ENCODE measurements at regions not wholly inside any gene's neighbourhood (a gene's known extent, or its start where the extent isn't known, plus 50 kb on each side); places are given as distances from the start of the nearest gene placed in this dataset.
"Not testable (repeated sequence)": the region's sequence is repeated elsewhere in the genome, so short reads cannot be mapped to it uniquely, and the experiment has no call there.

DNA sequence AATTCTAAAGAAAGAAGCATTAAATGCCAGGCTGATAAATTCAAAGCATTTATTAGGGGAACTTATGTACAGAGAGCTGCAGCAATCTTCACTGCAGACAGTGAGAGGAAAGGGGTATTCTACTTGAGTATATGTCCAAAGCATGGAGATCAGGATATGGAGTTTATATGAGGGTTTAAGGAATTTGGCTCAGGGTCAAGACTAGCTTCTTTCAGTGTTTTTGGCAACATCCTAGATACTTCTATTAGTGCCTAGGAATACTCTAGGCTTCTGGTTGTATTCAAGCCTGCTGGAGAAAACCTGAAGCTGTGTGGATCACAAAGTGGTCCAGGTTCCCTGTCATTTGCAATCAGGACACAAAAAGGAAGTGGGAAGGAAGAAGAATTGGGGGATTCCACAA lies 194.6 kb downstream of the CETN3 start:
- Mint-ChIP-seq H3K9me3 (no peaks in the 10 kb centered on the region), H3K36me3 (ENCODE audit: low read depth) (no peaks in the 10 kb centered on the region), H3K4me3 (no peak overlapping the region), H3K27ac (no peak overlapping the region), H3K4me1 (no peaks in the 10 kb centered on the region), H3K27me3 (no peaks in the 10 kb centered on the region)
- ChIA-PET POLR2A (no interaction called here), CTCF (interaction anchor here (0.5 kb wide), 1 partner anchor 439 kb away, joined by 5 read pairs; no protein-coding TSS in a partner anchor)
- no peak for DNase-seq

DNA sequence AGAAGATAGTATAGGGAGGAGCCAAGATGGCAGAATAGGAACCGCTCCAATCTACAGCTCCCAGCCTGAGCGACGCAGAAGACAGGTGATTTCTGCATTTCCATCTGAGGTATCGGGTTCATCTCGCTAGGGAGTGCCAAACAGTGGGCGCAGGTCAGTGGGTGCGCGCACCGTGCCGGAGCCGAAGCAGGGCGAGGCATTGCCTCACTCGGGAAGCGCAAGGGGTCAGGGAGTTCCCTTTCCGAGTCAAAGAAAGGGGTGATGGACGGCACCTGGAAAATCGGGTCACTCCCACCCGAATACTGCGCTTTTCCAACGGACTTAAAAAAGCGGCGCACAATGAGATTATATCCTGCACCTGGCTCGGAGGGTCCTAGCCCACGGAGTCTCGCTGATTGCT lies 201.2 kb downstream of the CETN3 start:
- POLR2A ChIA-PET; H3K4me3 Mint-ChIP-seq; DNase-seq; H3K36me3 Mint-ChIP-seq (ENCODE audit: low read depth); H3K27ac Mint-ChIP-seq; CTCF ChIA-PET; H3K9me3 Mint-ChIP-seq; H3K4me1 Mint-ChIP-seq; H3K27me3 Mint-ChIP-seq: not testable (repeated sequence)

DNA sequence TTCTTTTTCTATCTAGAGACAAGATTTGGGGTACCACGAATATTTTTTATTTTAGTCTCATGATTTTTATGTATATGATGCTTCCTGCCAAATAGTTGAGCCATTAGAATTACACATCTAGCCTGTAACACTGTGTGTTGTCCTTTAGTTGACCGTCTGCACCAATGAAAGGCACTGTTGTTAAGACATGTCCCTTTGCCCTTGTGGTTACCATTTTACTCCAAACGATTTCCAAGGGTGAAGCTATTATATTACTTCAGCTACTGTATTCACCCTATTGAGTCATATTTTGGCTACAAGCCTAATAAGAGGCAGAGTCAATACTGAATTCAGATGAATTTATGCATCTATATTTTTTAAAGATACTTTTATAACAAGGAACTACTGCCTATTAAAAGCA lies 207.6 kb downstream of the CETN3 start:
- POLR2A ChIA-PET, result no interaction called here
- H3K27ac Mint-ChIP-seq, result no peak overlapping the region
- CTCF ChIA-PET, result no interaction called here
- no peak overlapping the region for H3K4me3 Mint-ChIP-seq
- no peak for DNase-seq
- H3K9me3 Mint-ChIP-seq, result no peaks in the 10 kb centered on the region
- no peaks in the 10 kb centered on the region for H3K36me3 Mint-ChIP-seq (ENCODE audit: low read depth)
- no peaks in the 10 kb centered on the region for H3K27me3 Mint-ChIP-seq
- H3K4me1 Mint-ChIP-seq, result no peaks in the 10 kb centered on the region

DNA sequence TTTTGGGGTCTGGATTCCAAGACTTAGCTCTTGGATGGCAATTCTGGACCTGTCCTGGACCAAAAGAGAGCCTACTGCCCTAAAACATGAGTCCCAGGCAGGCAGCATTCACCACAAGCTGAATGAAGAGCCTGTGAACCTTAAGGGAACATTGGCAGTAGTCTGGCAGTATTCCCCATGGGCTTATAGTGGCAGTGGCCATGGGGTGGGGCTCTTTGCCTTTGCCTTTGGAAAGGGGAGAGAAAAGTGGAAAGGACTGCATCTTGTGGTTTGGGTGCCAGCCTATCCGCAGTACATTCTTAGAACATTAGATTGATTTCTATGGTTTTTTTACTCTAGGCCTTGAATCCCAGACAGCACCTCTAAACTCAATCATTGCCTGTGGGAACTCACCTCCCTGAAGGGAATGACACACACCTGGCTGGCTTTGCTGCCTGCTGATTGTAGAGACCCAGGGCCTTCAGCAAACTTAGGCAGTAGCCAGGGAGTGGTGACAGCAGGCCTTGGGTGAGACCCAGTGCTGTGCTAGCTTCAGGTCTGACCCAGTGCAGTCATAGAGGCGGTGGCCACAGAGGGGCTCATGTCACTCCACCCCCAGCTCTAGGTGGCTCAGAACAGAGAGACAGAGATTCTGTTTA lies 216.3 kb downstream of the CETN3 start:
- Mint-ChIP-seq H3K4me3 (no peak overlapping the region), H3K9me3 (no peaks in the 10 kb centered on the region), H3K27ac (no peak overlapping the region), H3K4me1 (no peaks in the 10 kb centered on the region), H3K27me3 (no peaks in the 10 kb centered on the region), H3K36me3 (ENCODE audit: low read depth) (no peaks in the 10 kb centered on the region)
- no peak for DNase-seq
- ChIA-PET POLR2A (no interaction called here), CTCF (no interaction called here)

DNA sequence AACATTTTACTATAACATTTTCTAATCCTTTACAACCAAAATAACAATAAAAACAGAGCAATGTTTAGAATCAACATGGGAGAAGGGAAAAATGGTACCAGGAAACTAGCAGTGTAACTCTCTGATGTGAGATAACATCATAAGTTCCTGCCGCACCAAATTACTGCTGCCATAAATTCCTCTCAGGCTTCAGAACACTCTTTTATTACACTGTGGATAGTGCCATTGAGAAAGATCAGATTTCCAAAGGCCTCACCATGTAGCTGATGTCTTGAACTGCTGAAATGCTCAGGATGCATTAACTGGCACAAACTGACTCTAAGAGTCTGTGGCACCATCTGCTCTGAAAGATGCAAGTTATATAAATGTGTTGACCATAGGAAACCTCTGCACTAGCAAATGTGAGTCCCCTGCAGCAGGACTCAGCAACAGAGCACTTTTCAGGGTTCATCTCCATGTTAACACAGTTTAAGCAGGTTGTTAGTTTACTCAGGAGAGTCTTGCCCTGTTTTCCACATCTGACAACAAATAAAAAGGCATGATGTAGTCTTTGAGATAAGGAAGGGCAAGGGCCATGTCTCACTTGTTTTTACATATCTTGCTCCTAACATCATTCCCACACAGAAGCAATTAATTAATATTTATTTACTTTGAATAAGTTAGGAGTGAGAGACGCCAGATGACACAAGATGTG lies 218.1 kb downstream of the CETN3 start:
- DNase-seq, result no peak
- no peak overlapping the region for H3K4me3 Mint-ChIP-seq
- H3K27me3 Mint-ChIP-seq, result no peaks in the 10 kb centered on the region
- no peaks in the 10 kb centered on the region for H3K36me3 Mint-ChIP-seq (ENCODE audit: low read depth)
- H3K9me3 Mint-ChIP-seq, result no peaks in the 10 kb centered on the region
- H3K4me1 Mint-ChIP-seq, result no peaks in the 10 kb centered on the region
- POLR2A ChIA-PET, result no interaction called here
- CTCF ChIA-PET, result no interaction called here
- H3K27ac Mint-ChIP-seq, result no peak overlapping the region

DNA sequence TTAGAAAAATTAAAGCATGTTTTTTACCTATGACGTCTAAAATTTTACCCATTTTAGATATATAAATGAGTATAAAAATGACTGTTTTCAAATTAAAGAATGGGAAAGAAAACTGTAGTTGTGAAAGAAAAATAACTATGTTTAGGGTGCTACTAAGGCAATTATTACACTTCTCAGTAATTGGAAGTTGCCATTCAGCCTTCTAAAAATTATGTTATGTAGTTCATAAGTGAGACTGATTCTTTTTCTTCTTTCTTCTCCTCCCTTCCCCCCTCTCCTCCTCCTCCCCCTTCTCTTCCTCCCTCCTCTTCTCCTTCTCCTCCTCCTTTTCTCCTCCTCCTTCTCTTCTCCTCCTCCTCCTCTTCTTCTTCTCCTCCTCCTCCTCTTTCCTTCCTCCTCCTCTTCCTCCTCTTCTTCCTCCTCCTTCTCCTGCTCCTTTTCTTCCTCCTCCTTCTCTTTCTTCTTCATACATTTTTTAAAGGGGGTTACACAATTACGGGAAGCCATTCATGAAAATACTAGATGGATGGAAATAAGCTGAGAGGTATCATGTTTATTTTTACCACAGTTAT lies 223.6 kb downstream of the CETN3 start:
- H3K27ac Mint-ChIP-seq, result no peak overlapping the region
- no peaks in the 10 kb centered on the region for H3K9me3 Mint-ChIP-seq
- POLR2A ChIA-PET, result no interaction called here
- no peak overlapping the region for H3K4me3 Mint-ChIP-seq
- no peak for DNase-seq
- CTCF ChIA-PET, result interaction anchor here (0.7 kb wide), 1 partner anchor 496 kb away, joined by 3 read pairs; no protein-coding TSS in a partner anchor
- H3K36me3 Mint-ChIP-seq (ENCODE audit: low read depth), result no peaks in the 10 kb centered on the region
- H3K4me1 Mint-ChIP-seq, result no peaks in the 10 kb centered on the region
- H3K27me3 Mint-ChIP-seq, result no peaks in the 10 kb centered on the region

DNA sequence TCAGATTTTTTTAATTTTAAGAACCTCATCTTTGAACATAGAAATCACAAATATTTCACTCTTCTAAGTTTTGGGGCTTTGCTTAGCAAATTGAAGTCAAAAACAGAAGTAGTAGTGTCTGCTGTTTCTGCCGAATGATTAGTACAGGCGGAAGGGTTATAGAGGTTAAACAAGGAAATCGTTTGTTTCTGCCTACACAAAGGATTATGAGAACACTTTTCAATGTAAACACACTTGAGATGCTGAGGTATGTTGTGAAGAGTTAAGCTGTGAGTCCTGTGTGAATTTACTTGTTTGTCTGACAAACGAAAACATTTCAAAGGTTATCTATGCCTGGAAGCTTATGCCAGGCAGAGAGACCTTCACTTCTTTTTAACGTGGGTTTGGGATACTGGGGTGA lies 224.8 kb downstream of the CETN3 start:
- POLR2A ChIA-PET, result no interaction called here
- Mint-ChIP-seq H3K27ac (no peak overlapping the region), H3K27me3 (no peaks in the 10 kb centered on the region), H3K4me3 (no peak overlapping the region), H3K36me3 (ENCODE audit: low read depth) (no peaks in the 10 kb centered on the region), H3K4me1 (no peaks in the 10 kb centered on the region), H3K9me3 (no peaks in the 10 kb centered on the region)
- CTCF ChIA-PET, result no interaction called here
- DNase-seq, result no peak

DNA sequence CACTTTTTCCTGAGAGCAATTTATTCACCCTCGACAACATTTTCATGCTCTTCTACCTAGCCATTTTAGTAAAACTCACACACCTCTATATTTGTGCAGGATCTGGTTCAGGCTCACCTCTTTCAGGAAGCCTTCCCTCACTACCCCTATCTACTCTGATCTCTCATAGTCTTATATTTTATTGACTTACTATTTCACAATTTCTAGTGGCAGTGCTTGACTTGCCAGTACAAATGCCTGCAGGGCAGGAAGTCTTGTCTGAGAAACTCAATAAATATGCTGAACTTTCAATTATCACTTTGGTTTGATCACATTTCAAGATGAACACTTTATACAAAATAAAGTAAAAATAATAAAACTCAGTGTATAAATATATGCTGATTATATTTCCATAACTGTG lies 226.8 kb downstream of the CETN3 start:
- Mint-ChIP-seq H3K4me3 (no peak overlapping the region), H3K4me1 (no peaks in the 10 kb centered on the region), H3K27ac (no peak overlapping the region), H3K27me3 (no peaks in the 10 kb centered on the region), H3K9me3 (no peaks in the 10 kb centered on the region), H3K36me3 (ENCODE audit: low read depth) (no peaks in the 10 kb centered on the region)
- POLR2A ChIA-PET, result no interaction called here
- CTCF ChIA-PET, result no interaction called here
- DNase-seq, result no peak

DNA sequence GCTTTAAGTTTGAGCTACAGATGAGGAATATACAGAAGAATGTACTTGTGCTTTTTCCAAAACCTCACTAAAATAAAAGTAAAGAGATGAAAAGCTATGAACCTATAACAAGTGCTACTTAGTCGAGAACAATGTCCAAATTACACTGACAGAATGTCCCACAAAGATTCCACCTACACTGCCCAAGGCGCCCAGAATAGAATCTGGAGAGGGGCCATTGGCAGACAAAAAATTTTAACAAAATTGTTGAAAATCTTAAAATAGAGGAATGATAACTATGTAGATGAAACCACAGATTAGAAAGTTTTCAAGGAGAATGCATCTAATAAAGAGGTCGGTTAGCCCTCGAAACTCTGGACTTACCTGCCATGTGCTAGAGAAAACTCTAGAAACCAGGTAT lies 235.3 kb downstream of the CETN3 start:
- H3K27ac Mint-ChIP-seq, result no peak overlapping the region
- ChIA-PET POLR2A (no interaction called here), CTCF (no interaction called here)
- no peaks in the 10 kb centered on the region for H3K4me1 Mint-ChIP-seq
- no peak overlapping the region for H3K4me3 Mint-ChIP-seq
- no peak for DNase-seq
- peaks cover 2% of the 10 kb centered on the region for H3K9me3 Mint-ChIP-seq
- H3K36me3 Mint-ChIP-seq (ENCODE audit: low read depth), result no peaks in the 10 kb centered on the region
- H3K27me3 Mint-ChIP-seq, result no peaks in the 10 kb centered on the region

DNA sequence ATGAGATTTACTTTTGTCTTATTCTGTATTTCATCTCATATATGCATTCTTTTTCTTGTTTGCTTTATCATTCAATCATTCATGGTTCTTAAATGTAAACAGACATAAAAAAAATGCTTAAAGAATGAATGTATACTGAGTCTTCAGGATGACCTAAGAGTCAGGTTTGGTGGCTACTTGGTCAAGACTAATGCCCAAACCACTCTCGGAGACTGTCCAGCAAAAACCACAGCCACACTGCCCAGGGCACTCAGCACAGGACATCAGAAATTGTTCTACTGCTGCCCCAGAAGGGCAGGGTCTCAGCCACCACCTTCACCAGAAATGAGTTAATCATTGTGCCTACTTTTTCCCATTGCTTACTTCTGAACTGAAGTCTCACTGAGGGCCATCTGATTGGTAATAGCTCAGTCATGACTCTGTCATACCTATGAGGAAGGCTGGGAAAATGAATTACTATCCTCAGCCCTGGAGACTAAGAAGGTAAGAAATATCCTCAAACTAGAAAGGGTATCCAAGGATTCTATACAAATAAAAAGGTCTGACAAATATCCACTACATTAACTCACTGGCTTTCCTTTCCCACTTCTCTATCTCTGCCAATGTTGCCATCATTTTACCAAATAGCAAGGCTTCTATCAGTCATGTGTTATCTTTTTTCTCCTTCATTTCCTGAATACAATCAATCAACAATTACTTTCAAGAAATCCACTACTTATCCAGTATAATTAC lies 236.1 kb downstream of the CETN3 start:
- H3K9me3 Mint-ChIP-seq, result peaks cover 2% of the 10 kb centered on the region
- POLR2A ChIA-PET, result no interaction called here
- CTCF ChIA-PET, result no interaction called here
- no peak overlapping the region for H3K27ac Mint-ChIP-seq
- no peaks in the 10 kb centered on the region for H3K36me3 Mint-ChIP-seq (ENCODE audit: low read depth)
- no peaks in the 10 kb centered on the region for H3K27me3 Mint-ChIP-seq
- H3K4me3 Mint-ChIP-seq, result no peak overlapping the region
- no peak for DNase-seq
- H3K4me1 Mint-ChIP-seq, result no peaks in the 10 kb centered on the region

DNA sequence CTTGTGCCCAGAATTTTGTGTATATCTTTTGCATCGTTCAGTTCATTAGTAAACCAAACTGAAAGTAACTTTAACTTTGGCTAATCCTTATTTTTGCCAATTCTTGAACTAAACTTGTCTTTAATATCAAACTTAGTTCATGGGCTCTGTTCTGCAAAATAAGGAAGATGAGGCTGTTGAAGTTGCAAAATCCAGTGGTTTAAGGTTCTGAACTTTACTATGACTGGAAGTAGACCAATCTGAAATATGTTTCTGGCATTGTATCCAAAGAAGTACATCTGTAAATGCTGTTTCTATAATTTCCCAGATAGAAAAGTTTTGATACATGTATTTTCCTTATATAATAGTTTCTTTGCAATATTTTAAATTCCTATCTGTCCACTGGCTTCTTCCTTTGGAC lies 238.1 kb downstream of the CETN3 start:
- Mint-ChIP-seq H3K36me3 (ENCODE audit: low read depth) (no peaks in the 10 kb centered on the region), H3K27me3 (no peaks in the 10 kb centered on the region), H3K4me1 (no peaks in the 10 kb centered on the region), H3K27ac (no peak overlapping the region), H3K9me3 (no peaks in the 10 kb centered on the region), H3K4me3 (no peak overlapping the region)
- POLR2A ChIA-PET, result no interaction called here
- DNase-seq, result no peak
- CTCF ChIA-PET, result no interaction called here

DNA sequence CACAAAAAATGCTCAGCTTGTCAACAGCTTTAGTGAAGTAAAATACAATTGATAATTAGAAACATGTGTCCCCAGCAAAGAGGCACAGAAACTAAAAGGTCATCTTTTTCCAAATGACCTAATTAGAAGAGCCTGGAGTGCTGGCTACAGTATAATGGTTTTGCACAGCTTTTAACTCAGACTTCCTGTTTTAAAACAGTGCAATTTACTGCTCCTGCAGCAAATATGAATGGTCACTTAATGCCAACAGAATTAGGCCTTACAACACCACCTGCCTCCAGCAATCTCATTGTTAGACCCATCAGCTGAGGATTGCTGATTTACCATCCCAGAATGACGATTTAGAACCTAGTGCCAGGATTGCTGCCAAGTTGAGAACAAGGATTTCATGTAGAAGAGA lies 239.3 kb downstream of the CETN3 start:
- Mint-ChIP-seq H3K4me3 (no peak overlapping the region), H3K9me3 (no peaks in the 10 kb centered on the region), H3K36me3 (ENCODE audit: low read depth) (no peaks in the 10 kb centered on the region), H3K27me3 (no peaks in the 10 kb centered on the region), H3K27ac (no peak overlapping the region), H3K4me1 (no peaks in the 10 kb centered on the region)
- ChIA-PET POLR2A (no interaction called here), CTCF (no interaction called here)
- no peak for DNase-seq

DNA sequence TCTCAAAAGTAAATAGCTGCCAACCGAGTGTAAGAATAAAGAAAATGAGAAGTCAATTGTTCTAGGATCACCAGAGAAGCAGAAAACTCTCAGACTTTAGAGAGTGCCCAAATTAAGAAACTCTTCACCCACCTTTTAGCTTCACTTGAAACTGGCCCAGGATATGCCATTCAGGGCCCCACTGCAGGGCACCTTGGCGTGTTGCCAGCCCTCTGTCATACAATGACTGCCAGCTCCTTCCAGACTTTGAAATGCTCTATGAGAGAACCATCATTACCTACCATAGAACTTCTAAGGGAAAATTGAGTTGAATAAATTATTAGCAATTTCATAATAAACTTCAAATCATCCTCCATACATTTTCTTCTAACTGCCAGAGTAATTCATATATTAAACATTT lies 240.5 kb downstream of the CETN3 start:
- ChIA-PET POLR2A (no interaction called here), CTCF (no interaction called here)
- H3K4me3 Mint-ChIP-seq, result no peak overlapping the region
- H3K27me3 Mint-ChIP-seq, result no peaks in the 10 kb centered on the region
- no peaks in the 10 kb centered on the region for H3K4me1 Mint-ChIP-seq
- no peaks in the 10 kb centered on the region for H3K36me3 Mint-ChIP-seq (ENCODE audit: low read depth)
- no peak for DNase-seq
- no peaks in the 10 kb centered on the region for H3K9me3 Mint-ChIP-seq
- H3K27ac Mint-ChIP-seq, result no peak overlapping the region
